Fibroblast of mammary gland (primary cell): ENCODE measurements at regions not wholly inside any gene's neighbourhood (a gene's known extent, or its start where the extent isn't known, plus 50 kb on each side); places are given as distances from the start of the nearest gene placed in this dataset.
"Not testable (repeated sequence)": the region's sequence is repeated elsewhere in the genome, so short reads cannot be mapped to it uniquely, and the experiment has no call there.

Source experiments
- DNase-seq: peaks from one replicate; pipeline ENCODE4 v3.0.0-alpha.2; 2010; ENCODE audit warnings: low read depth
- H3K4me3 ChIP-seq: 2 replicates; pipeline ENCODE4 v1.5.1; 2011; ENCODE audit warnings: low read depth, mild to moderate bottlenecking, low read length, moderate library complexity; ENCODE audit not compliant: control insufficient read depth
- TF ChIP-seq, protein P1 (sequence below): conservative IDR thresholded peaks from 2 replicates; pipeline ENCODE4 v1.5.1; 2011; ENCODE audit warnings: low read depth, low read length, inconsistent platforms; ENCODE audit not compliant: control insufficient read depth, insufficient read depth

- no peak overlapping the region for H3K4me3 ChIP-seq
- no peak for DNase-seq
- TF ChIP-seq, protein P1, sequence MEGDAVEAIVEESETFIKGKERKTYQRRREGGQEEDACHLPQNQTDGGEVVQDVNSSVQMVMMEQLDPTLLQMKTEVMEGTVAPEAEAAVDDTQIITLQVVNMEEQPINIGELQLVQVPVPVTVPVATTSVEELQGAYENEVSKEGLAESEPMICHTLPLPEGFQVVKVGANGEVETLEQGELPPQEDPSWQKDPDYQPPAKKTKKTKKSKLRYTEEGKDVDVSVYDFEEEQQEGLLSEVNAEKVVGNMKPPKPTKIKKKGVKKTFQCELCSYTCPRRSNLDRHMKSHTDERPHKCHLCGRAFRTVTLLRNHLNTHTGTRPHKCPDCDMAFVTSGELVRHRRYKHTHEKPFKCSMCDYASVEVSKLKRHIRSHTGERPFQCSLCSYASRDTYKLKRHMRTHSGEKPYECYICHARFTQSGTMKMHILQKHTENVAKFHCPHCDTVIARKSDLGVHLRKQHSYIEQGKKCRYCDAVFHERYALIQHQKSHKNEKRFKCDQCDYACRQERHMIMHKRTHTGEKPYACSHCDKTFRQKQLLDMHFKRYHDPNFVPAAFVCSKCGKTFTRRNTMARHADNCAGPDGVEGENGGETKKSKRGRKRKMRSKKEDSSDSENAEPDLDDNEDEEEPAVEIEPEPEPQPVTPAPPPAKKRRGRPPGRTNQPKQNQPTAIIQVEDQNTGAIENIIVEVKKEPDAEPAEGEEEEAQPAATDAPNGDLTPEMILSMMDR, result no peak
These were observed 205.2 kb downstream of the KCNJ2 start for GRCh38 chr17:70374496-70374895.

- TF ChIP-seq, protein P1, result no peak
- no peak for DNase-seq
- H3K4me3 ChIP-seq, result no peak overlapping the region
These were observed 206.1 kb downstream of the KCNJ2 start for GRCh38 chr17:70375406-70375805.

DNA sequence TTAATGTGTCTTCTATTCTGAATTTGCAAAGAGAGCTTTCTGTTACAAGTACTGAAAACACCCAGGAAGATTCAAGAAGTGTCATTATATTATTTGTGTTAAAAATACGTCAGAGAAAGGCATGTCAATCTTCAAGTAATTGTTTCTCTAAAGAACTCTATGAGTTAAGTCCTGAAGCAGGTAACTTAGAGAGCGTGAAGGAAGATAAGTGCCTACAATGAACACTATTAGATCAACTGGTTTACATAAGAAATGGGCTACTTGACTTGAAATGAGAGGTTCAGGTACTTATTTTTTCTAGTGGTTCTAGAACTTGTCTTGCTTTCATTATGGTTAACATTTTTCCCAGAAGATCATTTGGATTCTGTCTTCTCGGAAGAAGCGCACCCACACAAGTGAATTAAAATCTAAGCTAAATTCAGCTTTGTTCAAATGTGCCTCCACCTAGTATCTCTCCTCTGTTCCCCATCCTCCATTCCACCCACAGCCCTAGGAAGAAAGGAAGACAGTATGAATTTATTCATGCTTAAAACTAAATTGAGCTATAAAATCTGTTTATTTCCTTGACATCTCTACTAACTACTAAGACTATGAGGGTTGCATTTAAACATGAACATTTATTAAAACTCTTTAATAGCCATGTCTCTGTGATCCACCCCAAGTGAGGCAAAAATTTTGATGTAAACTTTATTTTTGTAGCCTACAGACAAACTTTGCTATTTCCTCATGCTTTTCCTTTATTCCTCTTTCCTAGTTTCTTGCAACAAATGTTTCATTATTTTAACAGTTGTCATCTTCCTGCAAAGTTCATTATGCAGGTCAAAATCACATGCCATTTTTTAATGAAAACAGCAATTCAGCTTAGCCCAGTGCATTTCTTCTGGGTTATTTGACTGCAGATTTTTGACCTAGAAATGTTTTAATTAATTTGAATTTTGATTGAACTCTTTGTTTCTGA, 206.8 kb downstream of the KCNJ2 start:
- TF ChIP-seq, protein P1, result no peak
- no peak overlapping the region for H3K4me3 ChIP-seq
- no peak for DNase-seq

DNA sequence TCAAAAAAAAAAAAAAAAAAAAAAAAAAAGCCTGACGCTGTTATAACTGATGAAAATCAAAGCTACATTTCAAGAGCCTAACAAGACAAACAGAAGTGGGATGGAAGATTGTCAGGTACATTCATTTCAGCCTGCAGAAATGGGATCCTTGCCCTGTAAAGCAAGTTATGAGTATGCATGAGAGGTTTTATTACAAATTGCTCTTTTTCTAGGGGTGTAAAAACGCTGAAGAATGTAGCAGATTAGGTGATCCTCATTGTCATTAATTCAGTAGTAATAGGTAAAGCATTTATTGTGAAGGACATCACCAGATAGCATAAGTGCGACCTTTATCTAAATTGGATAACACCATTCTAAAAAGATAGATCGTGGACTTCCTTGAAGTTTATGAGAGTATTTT, 208.3 kb downstream of the KCNJ2 start:
- H3K4me3 ChIP-seq, result no peak overlapping the region
- no peak for DNase-seq
- TF ChIP-seq, protein P1, result no peak

DNA sequence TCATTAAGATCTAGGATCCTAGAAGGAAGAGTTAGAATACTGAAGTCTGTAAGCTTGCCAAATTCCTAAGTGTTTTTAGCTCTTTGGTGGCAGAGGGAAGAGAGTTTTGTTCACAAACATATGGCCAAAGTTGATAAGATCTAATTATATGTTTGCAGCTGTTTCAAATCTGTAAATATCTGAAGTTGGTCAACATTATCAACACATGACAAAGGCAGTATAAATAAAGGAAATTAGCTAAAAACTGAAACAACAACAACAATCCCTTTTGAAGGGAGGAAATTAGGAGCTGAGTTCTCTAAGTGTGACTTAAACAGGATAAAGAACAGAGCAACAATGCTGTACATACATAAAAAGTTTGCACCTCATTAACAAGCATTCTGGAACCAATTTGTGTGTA, 208.7 kb downstream of the KCNJ2 start:
- no peak overlapping the region for H3K4me3 ChIP-seq
- TF ChIP-seq, protein P1, result no peak
- DNase-seq, result no peak

- TF ChIP-seq, protein P1, result no peak
- no peak for DNase-seq
- H3K4me3 ChIP-seq, result no peak overlapping the region
These were observed 210.6 kb downstream of the KCNJ2 start for GRCh38 chr17:70379945-70380344.

DNA sequence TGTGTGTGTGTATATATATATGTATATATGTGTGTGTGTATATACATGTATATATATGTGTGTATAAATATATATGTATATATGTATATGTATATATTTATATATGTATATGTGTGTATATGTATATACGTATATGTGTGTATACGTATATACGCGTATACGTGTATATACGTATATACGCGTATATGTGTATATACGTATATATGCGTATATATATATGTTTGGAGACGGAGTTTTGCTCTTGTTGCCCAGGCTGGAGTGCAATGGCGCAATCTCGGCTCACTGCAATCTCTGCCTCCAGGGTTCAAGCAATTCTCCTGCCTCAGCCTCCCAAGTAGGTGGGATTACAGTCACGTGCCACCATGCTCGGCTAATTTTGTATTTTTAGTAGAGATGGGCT, 212.6 kb downstream of the KCNJ2 start:
- H3K4me3 ChIP-seq, DNase-seq: not testable (repeated sequence)
